HG02852 (cell line): ENCODE measurements at regions not wholly inside any gene's neighbourhood (a gene's known extent, or its start where the extent isn't known, plus 50 kb on each side); places are given as distances from the start of the nearest gene placed in this dataset.
"Not testable (repeated sequence)": the region's sequence is repeated elsewhere in the genome, so short reads cannot be mapped to it uniquely, and the experiment has no call there.

Source experiments
- ATAC-seq: cut with Tn5 transposase; IDR thresholded peaks from one replicate; pipeline ENCODE4 v1.9.1; 2021; ENCODE audit warnings: mild to moderate bottlenecking, moderate library complexity; ENCODE audit not compliant: unreplicated experiment

- ATAC-seq = no peak
These were observed 122.7 kb downstream of the FAM53A start for GRCh38 chr4:1561286-1561990.

GRCh38 chr4:1559896-1560650 lies 124.0 kb downstream of the FAM53A start:
- ATAC-seq = no peak

- no peak for ATAC-seq
These were observed 125.9 kb downstream of the FAM53A start for GRCh38 chr4:1558205-1558604.

- ATAC-seq = no peak
These were observed 126.9 kb downstream of the FAM53A start for GRCh38 chr4:1557221-1557597.

GRCh38 chr4:1556541-1557220 lies 127.4 kb downstream of the FAM53A start:
- no peak for ATAC-seq

- no peak for ATAC-seq
These were observed 129.2 kb downstream of the FAM53A start for GRCh38 chr4:1554876-1555265.

GRCh38 chr4:1554246-1554875 lies 129.8 kb downstream of the FAM53A start:
- no peak for ATAC-seq

GRCh38 chr4:1553365-1553764 lies 130.7 kb downstream of the FAM53A start:
- no peak for ATAC-seq

- ATAC-seq = no peak
These were observed 131.7 kb downstream of the FAM53A start for GRCh38 chr4:1552451-1552850.

- no peak for ATAC-seq
These were observed 132.9 kb downstream of the FAM53A start for GRCh38 chr4:1551211-1551610.

- ATAC-seq = no peak
These were observed 133.7 kb downstream of the FAM53A start for GRCh38 chr4:1550122-1551070.

GRCh38 chr4:1549638-1550035 lies 134.5 kb downstream of the FAM53A start:
- ATAC-seq = no peak

- ATAC-seq = peak; percentile 52
These were observed 135.1 kb downstream of the FAM53A start for GRCh38 chr4:1548827-1549637.

- no peak for ATAC-seq
These were observed 136.0 kb downstream of the FAM53A start for GRCh38 chr4:1547856-1548826.

GRCh38 chr4:1547131-1547855 lies 136.8 kb downstream of the FAM53A start:
- no peak for ATAC-seq

GRCh38 chr4:1544861-1545281 lies 138.6 kb upstream of the NKX1-1 start:
- no peak for ATAC-seq

GRCh38 chr4:1544435-1544834 lies 138.2 kb upstream of the NKX1-1 start:
- not testable (repeated sequence) for ATAC-seq

GRCh38 chr4:1543976-1544375 lies 137.7 kb upstream of the NKX1-1 start:
- no peak for ATAC-seq
